Thyroid gland (tissue), 4 donors: ENCODE measurements at regions not wholly inside any gene's neighbourhood (a gene's known extent, or its start where the extent isn't known, plus 50 kb on each side); places are given as distances from the start of the nearest gene placed in this dataset.

ENCODE experiments used
- DNase-seq, 2 donors: peaks; one replicate each; pipeline ENCODE4 v3.0.0-alpha.2; 2019
- H3K27ac ChIP-seq, 3 donors: fragments of 200-600 bp; sonication (generic); 1 replicate in 2 of 3; 2 replicates in 1 of 3; pipeline ENCODE4 v1.5.1; 2016 to 2019; ENCODE audit warnings: mild to moderate bottlenecking in 1 of 3, moderate library complexity in 1 of 3
- H3K27me3 ChIP-seq: fragments of 200-600 bp; sonication (generic); one replicate; pipeline ENCODE4 v1.5.1; 2019
- H3K36me3 ChIP-seq, 2 donors: fragments of 200-600 bp; sonication (generic); one replicate each; pipeline ENCODE4 v1.5.1; 2016 to 2019
- H3K4me1 ChIP-seq, 2 donors: fragments of 200-600 bp; sonication (generic); one replicate each; pipeline ENCODE4 v1.5.1; 2017 to 2019
- H3K4me3 ChIP-seq, 3 donors: fragments of 200-600 bp; sonication (generic); replicated peaks in 1 of 3; 1 replicate in 2 of 3; 2 replicates in 1 of 3; pipeline ENCODE4 v1.5.1; 2016; ENCODE audit warnings: mild to moderate bottlenecking in 1 of 3
- H3K9me3 ChIP-seq: fragments of 200-600 bp; sonication (generic); one replicate; pipeline ENCODE4 v1.5.1; 2017
- CTCF ChIP-seq, 6 experiments: fragments of 200-600 bp in 3 of 6; fragments of 450-650 bp in 3 of 6; sonication (generic) in 3 of 6; IDR thresholded peaks; one replicate each; pipeline ENCODE4 v1.5.1; 2016 to 2019; ENCODE audit warnings: antibody characterized with exemption in 6 of 6, mild to moderate bottlenecking in 2 of 6, inconsistent platforms in 1 of 6, moderate library complexity in 1 of 6
- POLR2A ChIP-seq, 2 donors: fragments of 450-650 bp; IDR thresholded peaks; one replicate each; pipeline ENCODE4 v1.6.1; 2017; ENCODE audit warnings: antibody characterized with exemption in 2 of 2, mild to moderate bottlenecking in 2 of 2, moderate library complexity in 1 of 2
- WGBS, 2 donors: methylation state at CpG; one replicate each; pipeline ENCODE4 v1.1.5; 2017; 5-methylcytosine and 5-hydroxymethylcytosine counted together
- intact Hi-C: fragments of 100-400 bp; cut with DNase I; formaldehyde crosslinking; loops from one replicate; pipeline ENCODE4 v1.15.1; 2023

- Histone ChIP-seq H3K9me3 (no peaks in the 10 kb centered on the region), H3K27me3 (no peaks in the 10 kb centered on the region), H3K27ac (no peak overlapping the region), H3K4me3 (no peak overlapping the region), H3K36me3 (no peaks in the 10 kb centered on the region), H3K4me1 (peaks cover 4 to 11% of the 10 kb centered on the region in 2 donors)
- WGBS, 2 donors = 85 to 94% methylated on average over 1 of the region's 1 CpG
- no peak for TF ChIP-seq CTCF (IDR thresholded peaks at IDR 0.05)
- no peak for TF ChIP-seq POLR2A (IDR thresholded peaks at IDR 0.05)
- intact Hi-C loops = no loop called here
- DNase-seq = no peak
These were observed 92.2 kb downstream of the UNC5CL start for GRCh38 chr6:40946738-40947301.

GRCh38 chr6:40937491-40937890, 101.5 kb downstream of the UNC5CL start:
- intact Hi-C loops = no loop called here
- no peak for TF ChIP-seq POLR2A (IDR thresholded peaks at IDR 0.05)
- TF ChIP-seq CTCF (IDR thresholded peaks at IDR 0.05) = no peak
- no peaks in the 10 kb centered on the region for H3K36me3 ChIP-seq
- DNase-seq = peak; percentile 22 to 53
- 16 to 40% methylated on average over 2 of the region's 2 CpGs for WGBS, 2 donors
- H3K27ac ChIP-seq = peak overlapping the region in 1 of 3 donors; percentile 30
- no peaks in the 10 kb centered on the region for H3K9me3 ChIP-seq
- no peaks in the 10 kb centered on the region for H3K27me3 ChIP-seq
- peaks cover 6 to 18% of the 10 kb centered on the region in 2 donors for H3K4me1 ChIP-seq
- no peak overlapping the region for H3K4me3 ChIP-seq

- peaks cover 6 to 18% of the 10 kb centered on the region in 2 donors for H3K4me1 ChIP-seq
- H3K4me3 ChIP-seq = no peak overlapping the region
- WGBS, 2 donors = 68 to 79% methylated on average over 3 of the region's 3 CpGs
- no peaks in the 10 kb centered on the region for H3K27me3 ChIP-seq
- no peak overlapping the region for H3K27ac ChIP-seq
- TF ChIP-seq CTCF (IDR thresholded peaks at IDR 0.05) (no peak), POLR2A (IDR thresholded peaks at IDR 0.05) (no peak)
- intact Hi-C loops = no loop called here
- no peaks in the 10 kb centered on the region for H3K36me3 ChIP-seq
- DNase-seq = no peak
- H3K9me3 ChIP-seq = no peaks in the 10 kb centered on the region
These were observed 102.2 kb downstream of the UNC5CL start for GRCh38 chr6:40936818-40937251.

GRCh38 chr6:40933864-40934263, 105.2 kb downstream of the UNC5CL start:
- H3K9me3 ChIP-seq = no peaks in the 10 kb centered on the region
- no peaks in the 10 kb centered on the region for H3K36me3 ChIP-seq
- peaks cover 6 to 18% of the 10 kb centered on the region in 2 donors for H3K4me1 ChIP-seq
- no peaks in the 10 kb centered on the region for H3K27me3 ChIP-seq
- H3K27ac ChIP-seq = no peak overlapping the region
- TF ChIP-seq POLR2A (IDR thresholded peaks at IDR 0.05) (no peak), CTCF (IDR thresholded peaks at IDR 0.05) (no peak)
- H3K4me3 ChIP-seq = no peak overlapping the region
- 76 to 87% methylated on average over 5 of the region's 5 CpGs for WGBS, 2 donors
- no peak for DNase-seq
- intact Hi-C loops = no loop called here

- H3K27ac ChIP-seq = no peak overlapping the region
- no peaks in the 10 kb centered on the region for H3K9me3 ChIP-seq
- no peaks in the 10 kb centered on the region for H3K36me3 ChIP-seq
- no peaks in the 10 kb centered on the region for H3K27me3 ChIP-seq
- TF ChIP-seq CTCF (IDR thresholded peaks at IDR 0.05) = no peak
- no peak for TF ChIP-seq POLR2A (IDR thresholded peaks at IDR 0.05)
- H3K4me3 ChIP-seq = no peak overlapping the region
- H3K4me1 ChIP-seq = peaks cover 6 to 18% of the 10 kb centered on the region in 2 donors
- no peak for DNase-seq
- WGBS, 2 donors = 89 to 95% methylated on average over 6 of the region's 6 CpGs
- intact Hi-C loops = no loop called here
These were observed 106.1 kb downstream of the UNC5CL start for GRCh38 chr6:40932953-40933352.
